H1 (cell line): ENCODE measurements at regions not wholly inside any gene's neighbourhood (a gene's known extent, or its start where the extent isn't known, plus 50 kb on each side); places are given as distances from the start of the nearest gene placed in this dataset.

Source experiments
- CTCF ChIA-PET: fragments of 300-600 bp; sonication (Branson Sonifier 250); formaldehyde crosslinking; loops from one replicate; lab custom pipeline; 2021; ENCODE audit not compliant: partially characterized antibody; lab: Charles Lee
- POLR2A ChIA-PET: fragments of 300-600 bp; sonication (Branson Sonifier 250); formaldehyde crosslinking; loops from one replicate; lab custom pipeline; 2021; ENCODE audit warnings: inconsistent platforms; ENCODE audit not compliant: partially characterized antibody; lab: Charles Lee
- DNase-seq, 2 experiments: peaks; one replicate each; pipeline versions ENCODE4 v3.0.0 to v3.0.0-alpha.2; 2010 to 2022; ENCODE audit warnings: low spot score in 2 of 2, low read depth in 1 of 2, mixed read lengths in 1 of 2
- FAIRE-seq: peaks from 2 replicates; lab custom pipeline; 2011; peaks lifted over from hg19 to GRCh38; lab: Jason Lieb, UNC
- H2AFZ ChIP-seq: 2 replicates; pipeline ENCODE4 v1.8.1; 2012; ENCODE audit warnings: low read length, inconsistent platforms
- H2AK5ac ChIP-seq: 2 replicates; pipeline ENCODE4 v1.6.1; 2013; ENCODE audit warnings: low read depth, low read length
- H2BK120ac ChIP-seq: replicated peaks from 2 replicates; pipeline ENCODE3; 2013; ENCODE audit warnings: low read depth, low read length, inconsistent platforms
- H2BK12ac ChIP-seq: 2 replicates; pipeline ENCODE4 v1.6.1; 2013; ENCODE audit warnings: low read depth, low read length
- H2BK15ac ChIP-seq: 2 replicates; pipeline ENCODE4 v1.6.1; 2013; ENCODE audit warnings: low read length
- H2BK20ac ChIP-seq: 2 replicates; pipeline ENCODE4 v1.6.1; 2013; ENCODE audit warnings: low read length
- H2BK5ac ChIP-seq: 2 replicates; pipeline ENCODE4 v1.6.1; 2013; ENCODE audit warnings: low read depth, low read length
- H3K14ac ChIP-seq: 2 replicates; pipeline ENCODE4 v1.6.1; 2013; ENCODE audit warnings: inconsistent platforms; ENCODE audit not compliant: insufficient read length
- H3K18ac ChIP-seq: 2 replicates; pipeline ENCODE4 v1.6.1; 2013; ENCODE audit warnings: low read length; ENCODE audit errors: extremely low read depth
- H3K23ac ChIP-seq: 2 replicates; pipeline ENCODE4 v1.6.1; 2013; ENCODE audit warnings: inconsistent platforms; ENCODE audit not compliant: insufficient read length
- H3K23me2 ChIP-seq: 2 replicates; pipeline ENCODE4 v1.6.1; 2013; ENCODE audit warnings: low read depth, low read length
- H3K27ac ChIP-seq: 2 replicates; pipeline ENCODE4 v1.6.1; 2011; ENCODE audit warnings: low read depth, low read length, inconsistent platforms
- H3K27me3 ChIP-seq, 4 experiments: replicated peaks in 1 of 4; 1 replicate in 1 of 4; 2 replicates in 3 of 4; pipeline versions ENCODE4 v1.6.1 to v1.8.1; 2011 to 2013; ENCODE audit warnings: low read length in 3 of 4, mild to moderate bottlenecking in 3 of 4, inconsistent platforms in 2 of 4, mixed read lengths in 2 of 4, moderate library complexity in 1 of 4; ENCODE audit not compliant: control insufficient read depth in 3 of 4, insufficient read depth in 3 of 4; ENCODE audit errors: extremely low read depth in 1 of 4
- H3K36me3 ChIP-seq, 4 experiments: 2 replicates each; pipeline versions ENCODE4 v1.6.1 to v1.8.1; 2011 to 2013; ENCODE audit warnings: mild to moderate bottlenecking in 4 of 4, low read length in 3 of 4, moderate library complexity in 2 of 4, control low read depth in 1 of 4, inconsistent platforms in 1 of 4; ENCODE audit not compliant: insufficient read depth in 4 of 4, control insufficient read depth in 2 of 4
- H3K4ac ChIP-seq: replicated peaks from 2 replicates; pipeline ENCODE3; 2013; ENCODE audit warnings: low read length, low read depth, mixed read lengths, inconsistent platforms; ENCODE audit not compliant: insufficient read length
- H3K4me1 ChIP-seq, 4 experiments: replicated peaks in 1 of 4; 1 replicate in 1 of 4; 2 replicates in 3 of 4; pipeline versions ENCODE4 v1.6.1 to v1.8.1; 2011 to 2013; ENCODE audit warnings: low read length in 3 of 4, inconsistent platforms in 2 of 4, mixed read lengths in 1 of 4; ENCODE audit not compliant: insufficient read depth in 4 of 4, control insufficient read depth in 3 of 4
- H3K4me2 ChIP-seq, 2 experiments: 2 replicates each; pipeline versions ENCODE4 v1.6.1 to v1.8.1; 2011 to 2013; ENCODE audit warnings: low read depth in 2 of 2, low read length in 2 of 2, control low read depth in 1 of 2, inconsistent platforms in 1 of 2, mild to moderate bottlenecking in 1 of 2; ENCODE audit not compliant: insufficient read depth in 1 of 2
- H3K4me3 ChIP-seq, 4 experiments: fragments of 200-600, 300-600 bp in 1 of 4; sonication (generic), shearing (Covaris generic), sonication (Bioruptor Twin) in 1 of 4; 2 replicates each; pipeline versions ENCODE4 v1.5.1 to v1.8.1; 2011 to 2016; ENCODE audit warnings: low read length in 4 of 4, low read depth in 3 of 4, control low read depth in 2 of 4, inconsistent platforms in 2 of 4, mild to moderate bottlenecking in 2 of 4, mixed read lengths in 1 of 4, moderate library complexity in 1 of 4; ENCODE audit not compliant: insufficient read depth in 2 of 4; ENCODE audit errors: extremely low read depth in 1 of 4
- H3K56ac ChIP-seq: replicated peaks from 2 replicates; pipeline ENCODE3; 2013; ENCODE audit warnings: low read depth, mild to moderate bottlenecking, mixed read lengths, low read length, inconsistent platforms; ENCODE audit not compliant: insufficient read length
- H3K79me1 ChIP-seq: 2 replicates; pipeline ENCODE4 v1.6.1; 2013; ENCODE audit warnings: low read depth, low read length, control low read depth
- H3K79me2 ChIP-seq, 2 experiments: 2 replicates each; pipeline versions ENCODE4 v1.6.1 to v1.8.1; 2012 to 2013; ENCODE audit warnings: low read length in 2 of 2, mild to moderate bottlenecking in 2 of 2, inconsistent platforms in 1 of 2; ENCODE audit not compliant: insufficient read depth in 2 of 2, control insufficient read depth in 1 of 2
- H3K9ac ChIP-seq, 4 experiments: replicated peaks in 1 of 4; 1 replicate in 1 of 4; 2 replicates in 3 of 4; pipeline versions ENCODE4 v1.6.1 to v1.8.1; 2011 to 2013; ENCODE audit warnings: low read depth in 3 of 4, low read length in 3 of 4, control low read depth in 2 of 4, mild to moderate bottlenecking in 2 of 4, moderate library complexity in 2 of 4, inconsistent platforms in 1 of 4; ENCODE audit errors: extremely low read depth in 1 of 4
- H3K9me3 ChIP-seq, 2 experiments: 2 replicates each; pipeline versions ENCODE4 v1.6.1 to v1.8.1; 2012 to 2013; ENCODE audit warnings: mild to moderate bottlenecking in 2 of 2, moderate library complexity in 2 of 2, control low read depth in 1 of 2, inconsistent platforms in 1 of 2, low read depth in 1 of 2, low read length in 1 of 2, mixed read lengths in 1 of 2; ENCODE audit not compliant: insufficient read depth in 2 of 2
- H4K20me1 ChIP-seq, 2 experiments: replicated peaks in 1 of 2; 2 replicates each; pipeline versions ENCODE3 to v1.8.1; 2011 to 2013; ENCODE audit warnings: inconsistent platforms in 2 of 2, low read length in 2 of 2, mild to moderate bottlenecking in 1 of 2; ENCODE audit not compliant: insufficient read depth in 2 of 2, control insufficient read depth in 1 of 2
- H4K5ac ChIP-seq: 2 replicates; pipeline ENCODE4 v1.6.1; 2013; ENCODE audit warnings: low read length, low read depth, mixed read lengths, inconsistent platforms; ENCODE audit not compliant: insufficient read length
- H4K8ac ChIP-seq: 2 replicates; pipeline ENCODE4 v1.8.0; 2013; ENCODE audit warnings: mild to moderate bottlenecking, moderate library complexity, low read length, inconsistent platforms; ENCODE audit not compliant: insufficient read depth; ENCODE audit errors: extremely low read depth
- H4K91ac ChIP-seq: replicated peaks from 2 replicates; pipeline ENCODE3; 2013; ENCODE audit warnings: low read length, mixed read lengths, inconsistent platforms; ENCODE audit not compliant: insufficient read length
- BCL11A ChIP-seq, 2 experiments: IDR thresholded peaks; one replicate each; pipeline ENCODE4 v1.6.1; 2011; ENCODE audit warnings: low read depth in 2 of 2, low read length in 2 of 2, mild to moderate bottlenecking in 2 of 2
- GTF2F1 ChIP-seq: IDR thresholded peaks from 2 replicates; pipeline ENCODE4 v1.6.1; 2012; ENCODE audit warnings: low read depth, low read length, improper control_type of control experiment, borderline replicate concordance
- NANOG ChIP-seq: IDR thresholded peaks from 2 replicates; pipeline ENCODE4 v1.6.1; 2011; ENCODE audit warnings: low read length, low read depth, mild to moderate bottlenecking, inconsistent platforms; ENCODE audit not compliant: insufficient read depth, poor library complexity, severe bottlenecking
- SP1 ChIP-seq: IDR thresholded peaks from 2 replicates; pipeline ENCODE4 v1.6.1; 2011; ENCODE audit warnings: low read depth, low read length
- WGBS, 2 experiments: shearing (Covaris generic) in 1 of 2; methylation state at CpG; one replicate each; pipeline versions ENCODE4 v1.1.6 to v1.1.7; 2013 to 2015; ENCODE audit warnings: low lambda C conversion rate in 2 of 2, mixed read lengths in 2 of 2, inconsistent platforms in 1 of 2, low coverage in 1 of 2, missing lambda C conversion rate in 1 of 2; ENCODE audit not compliant: insufficient replicate concordance in 2 of 2, insufficient coverage in 1 of 2, insufficient read length in 1 of 2; ENCODE audit errors: extremely low coverage in 1 of 2, missing lambda C conversion rate in 1 of 2; 5-methylcytosine and 5-hydroxymethylcytosine counted together

DNA sequence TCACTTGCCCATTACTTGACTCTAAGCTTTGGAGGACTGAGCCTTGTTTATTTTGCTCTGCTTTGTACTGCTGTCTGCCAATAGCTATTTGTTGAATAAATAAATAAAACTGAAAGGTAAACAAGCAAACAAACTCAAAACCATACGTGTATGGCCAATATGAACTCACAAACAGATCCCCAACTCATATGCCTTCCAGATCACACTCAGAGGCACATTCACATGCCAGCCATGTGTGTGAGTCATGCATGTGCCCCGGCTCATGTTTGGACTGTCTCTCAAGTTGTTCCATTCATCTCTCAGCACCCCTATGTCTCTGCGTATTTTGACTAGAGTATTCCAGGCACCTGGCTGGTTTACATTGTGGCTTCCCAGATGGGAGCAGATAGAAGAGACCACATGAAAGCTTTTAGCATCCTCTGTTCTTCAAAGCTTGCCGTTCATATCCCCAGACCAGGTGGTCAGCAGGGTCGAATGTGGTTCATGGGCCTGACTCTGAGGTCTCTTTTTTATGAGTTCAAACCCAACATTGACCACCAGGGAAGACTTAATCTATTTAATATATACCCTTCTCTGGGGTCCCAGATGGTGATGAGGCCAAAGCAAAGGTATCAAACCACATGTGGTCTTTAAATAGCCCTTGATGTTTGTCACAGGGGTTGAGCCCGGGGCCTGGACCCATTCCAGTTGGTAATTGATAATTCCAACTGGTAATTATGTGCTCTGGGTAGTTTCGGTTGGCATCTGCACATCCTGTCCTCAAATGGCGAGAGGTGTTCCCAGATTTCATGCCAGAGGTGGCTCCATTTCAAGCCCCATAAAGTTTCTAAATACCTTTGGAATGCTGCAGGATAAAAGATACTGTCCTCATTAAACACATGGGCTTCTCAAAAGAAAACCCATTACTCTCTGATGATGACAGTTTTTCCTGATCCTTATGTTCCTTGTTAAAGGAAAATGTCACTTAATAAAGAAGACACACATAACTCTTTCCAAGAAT lies 287.3 kb upstream of the MAF start:
- 97% methylated on average over 8 of the region's 8 CpGs; no CpG with 5 or more reads in 1 of the 2 experiments for WGBS, 2 experiments
- Histone ChIP-seq H3K9me3 (no peaks in the 10 kb centered on the region), H2BK15ac (no peak overlapping the region), H3K27ac (no peak overlapping the region), H3K79me2 (no peaks in the 10 kb centered on the region), H2BK5ac (no peak overlapping the region), H2BK120ac (no peak overlapping the region), H2AFZ (no peak overlapping the region), H4K20me1 (no peaks in the 10 kb centered on the region), H3K23ac (no peak overlapping the region), H3K4me2 (no peak overlapping the region), H3K27me3 (no peaks in the 10 kb centered on the region), H3K56ac (no peak overlapping the region), H4K8ac (no peak overlapping the region), H3K18ac (no peak overlapping the region), H2AK5ac (no peak overlapping the region), H4K5ac (no peak overlapping the region), H3K36me3 (no peaks in the 10 kb centered on the region), H3K9ac (no peak overlapping the region), H3K4ac (no peak overlapping the region), H3K23me2 (no peaks in the 10 kb centered on the region), H4K91ac (no peak overlapping the region), H3K14ac (no peak overlapping the region), H2BK12ac (no peak overlapping the region), H2BK20ac (no peak overlapping the region), H3K4me1 (no peaks in the 10 kb centered on the region), H3K79me1 (no peaks in the 10 kb centered on the region), H3K4me3 (no peak overlapping the region)
- no peak for DNase-seq
- ChIA-PET CTCF (no interaction called here), POLR2A (no interaction called here)
- no peak for FAIRE-seq
- TF ChIP-seq BCL11A (IDR thresholded peaks at IDR 0.05; ENCODE audit: low read depth in 2 of 2, low read length in 2 of 2) (no peak), SP1 (no peak), NANOG (no peak), GTF2F1 (no peak)
